ENCODE measurements at regions not wholly inside any gene's neighbourhood (a gene's known extent, or its start where the extent isn't known, plus 50 kb on each side); places are given as distances from the start of the nearest gene placed in this dataset.

- TF ChIP-seq, protein P1, sequence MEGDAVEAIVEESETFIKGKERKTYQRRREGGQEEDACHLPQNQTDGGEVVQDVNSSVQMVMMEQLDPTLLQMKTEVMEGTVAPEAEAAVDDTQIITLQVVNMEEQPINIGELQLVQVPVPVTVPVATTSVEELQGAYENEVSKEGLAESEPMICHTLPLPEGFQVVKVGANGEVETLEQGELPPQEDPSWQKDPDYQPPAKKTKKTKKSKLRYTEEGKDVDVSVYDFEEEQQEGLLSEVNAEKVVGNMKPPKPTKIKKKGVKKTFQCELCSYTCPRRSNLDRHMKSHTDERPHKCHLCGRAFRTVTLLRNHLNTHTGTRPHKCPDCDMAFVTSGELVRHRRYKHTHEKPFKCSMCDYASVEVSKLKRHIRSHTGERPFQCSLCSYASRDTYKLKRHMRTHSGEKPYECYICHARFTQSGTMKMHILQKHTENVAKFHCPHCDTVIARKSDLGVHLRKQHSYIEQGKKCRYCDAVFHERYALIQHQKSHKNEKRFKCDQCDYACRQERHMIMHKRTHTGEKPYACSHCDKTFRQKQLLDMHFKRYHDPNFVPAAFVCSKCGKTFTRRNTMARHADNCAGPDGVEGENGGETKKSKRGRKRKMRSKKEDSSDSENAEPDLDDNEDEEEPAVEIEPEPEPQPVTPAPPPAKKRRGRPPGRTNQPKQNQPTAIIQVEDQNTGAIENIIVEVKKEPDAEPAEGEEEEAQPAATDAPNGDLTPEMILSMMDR (conservative IDR thresholded peaks at IDR 0.05; ENCODE audit: low read depth, low read length), result no peak
- TF ChIP-seq EZH2phosphoT487 (IDR thresholded peaks at IDR 0.05; ENCODE audit: borderline replicate concordance, low read length), result no peak
These were observed 70.0 kb upstream of the INPP5A start for GRCh38 chr10:132467464-132468149.
